Kidney capillary endothelial cell (primary cell): ENCODE measurements at regions not wholly inside any gene's neighbourhood (a gene's known extent, or its start where the extent isn't known, plus 50 kb on each side); places are given as distances from the start of the nearest gene placed in this dataset.

Experiments used
- DNase-seq: peaks from one replicate; pipeline ENCODE4 v3.0.0-alpha.2; 2018; ENCODE audit warnings: low spot score

- no peak for DNase-seq
Measured at GRCh38 chr10:78964952-78965633, 103.7 kb upstream of the ZMIZ1 start.

GRCh38 chr10:78966182-78966787 lies 102.5 kb upstream of the ZMIZ1 start:
- no peak for DNase-seq

GRCh38 chr10:78966844-78967488 lies 101.8 kb upstream of the ZMIZ1 start:
- no peak for DNase-seq

GRCh38 chr10:78968300-78968942 lies 100.3 kb upstream of the ZMIZ1 start:
- no peak for DNase-seq

- DNase-seq, result no peak
Measured at GRCh38 chr10:78968943-78969342, 99.8 kb upstream of the ZMIZ1 start.

- DNase-seq, result no peak
Measured at GRCh38 chr10:78969719-78970118, 99.0 kb upstream of the ZMIZ1 start.

GRCh38 chr10:78970261-78970660 lies 98.5 kb upstream of the ZMIZ1 start:
- DNase-seq, result no peak

GRCh38 chr10:78971094-78971682 lies 97.6 kb upstream of the ZMIZ1 start:
- DNase-seq, result no peak

GRCh38 chr10:78972160-78972946 lies 96.4 kb upstream of the ZMIZ1 start:
- DNase-seq, result peak; percentile 69

- peak; percentile 96 for DNase-seq
Measured at GRCh38 chr10:78972947-78973900, 95.5 kb upstream of the ZMIZ1 start.

GRCh38 chr10:78973901-78974616 lies 94.7 kb upstream of the ZMIZ1 start:
- DNase-seq, result peak; percentile 85

- DNase-seq, result peak; percentile 95
Measured at GRCh38 chr10:78974617-78975317, 94.0 kb upstream of the ZMIZ1 start.

- no peak for DNase-seq
Measured at GRCh38 chr10:78975926-78976325, 92.8 kb upstream of the ZMIZ1 start.

- no peak for DNase-seq
Measured at GRCh38 chr10:78976825-78977755, 91.7 kb upstream of the ZMIZ1 start.

GRCh38 chr10:78979938-78980337 lies 88.8 kb upstream of the ZMIZ1 start:
- no peak for DNase-seq

GRCh38 chr10:78980354-78980753 lies 88.4 kb upstream of the ZMIZ1 start:
- no peak for DNase-seq

- no peak for DNase-seq
Measured at GRCh38 chr10:78980815-78981214, 88.0 kb upstream of the ZMIZ1 start.
